Testis (tissue), 2 donors: ENCODE measurements at regions not wholly inside any gene's neighbourhood (a gene's known extent, or its start where the extent isn't known, plus 50 kb on each side); places are given as distances from the start of the nearest gene placed in this dataset.

ENCODE experiments used
- POLR2A ChIP-seq: fragments of 450-650 bp; IDR thresholded peaks from one replicate; pipeline ENCODE4 v1.6.1; 2017; ENCODE audit warnings: antibody characterized with exemption, mild to moderate bottlenecking, moderate library complexity
- TF ChIP-seq, protein P1 (sequence below), 3 experiments: fragments of 450-650 bp in 2 of 3; fragments of 200-600 bp in 1 of 3; sonication (generic) in 1 of 3; IDR thresholded peaks; one replicate each; pipeline ENCODE4 v1.5.1; 2016 to 2019; ENCODE audit warnings: antibody characterized with exemption in 3 of 3, mild to moderate bottlenecking in 2 of 3, moderate library complexity in 1 of 3

DNA sequence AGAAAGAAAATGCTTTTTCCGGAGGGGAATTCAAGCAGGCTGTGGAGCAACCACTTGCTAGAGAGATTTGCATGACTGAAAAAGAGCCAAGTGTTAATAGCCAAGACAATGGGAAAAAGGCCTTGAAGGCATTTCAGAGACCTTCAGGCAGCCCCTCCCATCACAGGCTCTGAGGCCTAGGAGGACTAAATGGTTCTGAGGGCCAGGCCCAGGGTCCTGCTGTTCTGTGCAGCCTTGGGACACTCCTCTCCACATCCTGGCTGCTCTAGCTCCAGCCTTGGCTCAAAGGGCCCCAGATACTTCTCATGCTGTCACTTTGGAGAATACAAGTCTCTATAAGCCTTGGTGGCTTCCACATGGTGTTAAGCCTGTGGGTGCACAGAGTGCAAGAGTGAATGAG is 81.8 kb downstream of the B3GNT2 start:
- TF ChIP-seq, protein P1, sequence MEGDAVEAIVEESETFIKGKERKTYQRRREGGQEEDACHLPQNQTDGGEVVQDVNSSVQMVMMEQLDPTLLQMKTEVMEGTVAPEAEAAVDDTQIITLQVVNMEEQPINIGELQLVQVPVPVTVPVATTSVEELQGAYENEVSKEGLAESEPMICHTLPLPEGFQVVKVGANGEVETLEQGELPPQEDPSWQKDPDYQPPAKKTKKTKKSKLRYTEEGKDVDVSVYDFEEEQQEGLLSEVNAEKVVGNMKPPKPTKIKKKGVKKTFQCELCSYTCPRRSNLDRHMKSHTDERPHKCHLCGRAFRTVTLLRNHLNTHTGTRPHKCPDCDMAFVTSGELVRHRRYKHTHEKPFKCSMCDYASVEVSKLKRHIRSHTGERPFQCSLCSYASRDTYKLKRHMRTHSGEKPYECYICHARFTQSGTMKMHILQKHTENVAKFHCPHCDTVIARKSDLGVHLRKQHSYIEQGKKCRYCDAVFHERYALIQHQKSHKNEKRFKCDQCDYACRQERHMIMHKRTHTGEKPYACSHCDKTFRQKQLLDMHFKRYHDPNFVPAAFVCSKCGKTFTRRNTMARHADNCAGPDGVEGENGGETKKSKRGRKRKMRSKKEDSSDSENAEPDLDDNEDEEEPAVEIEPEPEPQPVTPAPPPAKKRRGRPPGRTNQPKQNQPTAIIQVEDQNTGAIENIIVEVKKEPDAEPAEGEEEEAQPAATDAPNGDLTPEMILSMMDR (IDR thresholded peaks at IDR 0.05): no peak
- no peak for TF ChIP-seq POLR2A
